HCT116 (cell line): ENCODE measurements at regions not wholly inside any gene's neighbourhood (a gene's known extent, or its start where the extent isn't known, plus 50 kb on each side); places are given as distances from the start of the nearest gene placed in this dataset.

Experiments
- ATAC-seq: fragments of 200-7000 bp; cut with Tn5 transposase; 2 replicates; pipeline ENCODE4 v1.9.1; 2020; ENCODE audit warnings: mild to moderate bottlenecking, moderate library complexity
- BruUV-seq: library from RNA; stranded (reverse); fragments of 400-500 nt; replicated peaks from 2 replicates; lab custom pipeline; 2021; lab: Mats Ljungman, UMichigan
- CTCF ChIA-PET: fragments of 300-600 bp; sonication (Branson Sonifier 250); formaldehyde crosslinking; loops from one replicate; lab custom pipeline; 2021; ENCODE audit warnings: antibody characterized with exemption; lab: Charles Lee
- POLR2A ChIA-PET: fragments of 300-600, 350-600 bp; sonication (Branson Sonifier 250); formaldehyde crosslinking; loops from one replicate; lab custom pipeline; 2021; ENCODE audit warnings: antibody characterized with exemption; lab: Charles Lee
- RAD21 ChIA-PET, 2 experiments: fragments of 300-600 bp; sonication (Branson Sonifier 250); formaldehyde crosslinking; loops; one replicate each; lab custom pipeline; 2023; ENCODE audit warnings: low total read pairs in 2 of 2; ENCODE audit not compliant: uncharacterized antibody in 2 of 2, unreplicated experiment in 2 of 2, low non-redundant PET in 1 of 2; lab: Charles Lee
- DNase-seq: peaks from one replicate; pipeline ENCODE4 v3.0.0-alpha.2; 2010; ENCODE audit warnings: low read depth, low spot score
- H2AFZ ChIP-seq: fragments of 200-600 bp; shearing (Covaris generic), sonication (generic); 2 replicates; pipeline ENCODE4 v1.6.1; 2017; ENCODE audit warnings: low read depth, mixed run types, mixed read lengths, antibody characterized with exemption, low read length; ENCODE audit not compliant: poor library complexity, severe bottlenecking
- H3K27ac ChIP-seq: 2 replicates; pipeline ENCODE4 v1.5.1; 2012; ENCODE audit warnings: low read depth, low read length
- H3K27me3 ChIP-seq: fragments of 200-600 bp; sonication (generic); 2 replicates; pipeline ENCODE4 v1.6.1; 2016; ENCODE audit warnings: mixed run types, low read length, mixed read lengths; ENCODE audit not compliant: insufficient read depth
- H3K36me3 ChIP-seq, 2 experiments: fragments of 200-500 bp in 1 of 2; fragments of 200-600 bp in 1 of 2; sonication (Bioruptor generic) in 1 of 2; sonication (generic) in 1 of 2; 2 replicates each; pipeline versions ENCODE4 v1.5.1 to v1.6.1; 2014 to 2016; ENCODE audit warnings: low read length in 2 of 2, inconsistent platforms in 1 of 2, mixed read lengths in 1 of 2, mixed run types in 1 of 2; ENCODE audit not compliant: insufficient read depth in 2 of 2, control insufficient read depth in 1 of 2
- H3K4me1 ChIP-seq, 2 experiments: fragments of 200-600 bp in 1 of 2; sonication (generic) in 1 of 2; 2 replicates each; pipeline versions ENCODE4 v1.5.1 to v1.6.1; 2012 to 2017; ENCODE audit warnings: low read length in 2 of 2, inconsistent platforms in 1 of 2, mild to moderate bottlenecking in 1 of 2, mixed read lengths in 1 of 2, mixed run types in 1 of 2, moderate library complexity in 1 of 2; ENCODE audit not compliant: insufficient read depth in 2 of 2, control insufficient read depth in 1 of 2
- H3K4me2 ChIP-seq: fragments of 200-600 bp; sonication (generic); 2 replicates; pipeline ENCODE4 v1.6.1; 2017; ENCODE audit warnings: mixed run types, low read length, mixed read lengths
- H3K4me3 ChIP-seq, 2 experiments: fragments of 200-600 bp in 1 of 2; sonication (generic) in 1 of 2; replicated peaks in 1 of 2; 2 replicates each; pipeline ENCODE4 v1.5.1; 2011 to 2016; ENCODE audit warnings: low read length in 2 of 2, control low read depth in 1 of 2, low read depth in 1 of 2, mild to moderate bottlenecking in 1 of 2, mixed read lengths in 1 of 2, mixed run types in 1 of 2
- H3K79me2 ChIP-seq: fragments of 200-600 bp; sonication (generic); 2 replicates; pipeline ENCODE4 v1.6.1; 2017; ENCODE audit warnings: mild to moderate bottlenecking, mixed run types, low read length, moderate library complexity, mixed read lengths; ENCODE audit not compliant: insufficient read depth
- H3K9ac ChIP-seq: fragments of 200-600 bp; sonication (generic); 2 replicates; pipeline ENCODE4 v1.6.1; 2016; ENCODE audit warnings: low read length, mixed read lengths
- H3K9me2 ChIP-seq: fragments of 200-600 bp; sonication (generic), shearing (Covaris generic); 2 replicates; pipeline ENCODE4 v1.6.1; 2017; ENCODE audit warnings: mixed run types, mild to moderate bottlenecking, moderate library complexity; ENCODE audit not compliant: insufficient read depth
- H3K9me3 ChIP-seq, 2 experiments: fragments of 200-500 bp in 1 of 2; fragments of 200-600 bp in 1 of 2; sonication (Bioruptor generic) in 1 of 2; sonication (generic) in 1 of 2; 2 replicates each; pipeline ENCODE4 v1.6.1; 2014 to 2017; ENCODE audit warnings: low read length in 2 of 2, mixed read lengths in 2 of 2, inconsistent platforms in 1 of 2, low read depth in 1 of 2, mild to moderate bottlenecking in 1 of 2, mixed run types in 1 of 2, moderate library complexity in 1 of 2; ENCODE audit not compliant: control insufficient read depth in 1 of 2, insufficient read depth in 1 of 2
- H4K20me1 ChIP-seq: fragments of 200-600 bp; sonication (generic), shearing (Covaris generic); 2 replicates; pipeline ENCODE4 v1.6.1; 2017; ENCODE audit warnings: mixed run types, mild to moderate bottlenecking, moderate library complexity; ENCODE audit not compliant: insufficient read depth
- CBX3 ChIP-seq: IDR thresholded peaks from 2 replicates; pipeline ENCODE4 v1.6.1; 2012; ENCODE audit warnings: low read depth
- CTCF ChIP-seq, 3 experiments: fragments of 200-600 bp in 1 of 3; sonication (generic) in 1 of 3; IDR thresholded peaks in 2 of 3; conservative IDR thresholded peaks in 1 of 3; 2 replicates each; pipeline ENCODE4 v1.5.1; 2012 to 2017; ENCODE audit warnings: low read depth in 2 of 3, low read length in 2 of 3, antibody characterized with exemption in 1 of 3, borderline replicate concordance in 1 of 3, control low read depth in 1 of 3, mild to moderate bottlenecking in 1 of 3, mixed read lengths in 1 of 3, mixed run types in 1 of 3, moderate library complexity in 1 of 3; ENCODE audit not compliant: insufficient read depth in 1 of 3
- EZH2 ChIP-seq: fragments of 200-600 bp; sonication (generic); IDR thresholded peaks from 2 replicates; pipeline ENCODE4 v1.6.1; 2017; ENCODE audit warnings: antibody characterized with exemption, mixed run types
- EZH2phosphoT487 ChIP-seq: fragments of 200-600 bp; IDR thresholded peaks from 2 replicates; pipeline ENCODE4 v1.6.1; 2018; ENCODE audit warnings: antibody characterized with exemption, borderline replicate concordance
- FOSL1 ChIP-seq: IDR thresholded peaks from 2 replicates; pipeline ENCODE4 v1.6.1; 2012; ENCODE audit warnings: low read depth
- JUND ChIP-seq: IDR thresholded peaks from 2 replicates; pipeline ENCODE4 v1.6.1; 2012
- POLR2A ChIP-seq: IDR thresholded peaks from 2 replicates; pipeline ENCODE4 v1.7.0; 2011; ENCODE audit warnings: borderline replicate concordance; ENCODE audit not compliant: insufficient read depth, insufficient read length; ENCODE audit errors: extremely low read depth
- RAD21 ChIP-seq: IDR thresholded peaks from 2 replicates; pipeline ENCODE4 v1.6.1; 2012; ENCODE audit warnings: low read depth, mild to moderate bottlenecking
- SIN3A ChIP-seq: IDR thresholded peaks from 2 replicates; pipeline ENCODE4 v1.6.1; 2012; ENCODE audit warnings: low read depth
- YY1 ChIP-seq: IDR thresholded peaks from 2 replicates; pipeline ENCODE4 v1.6.1; 2011; ENCODE audit warnings: low read length, low read depth, moderate library complexity, mild to moderate bottlenecking; ENCODE audit not compliant: insufficient replicate concordance; ENCODE audit errors: extremely low read depth
- ZFX ChIP-seq: fragments of 450-650 bp; IDR thresholded peaks from 2 replicates; pipeline ENCODE4 v1.6.1; 2017
- ZNF274 ChIP-seq: fragments of 200-500 bp; sonication (Bioruptor generic); IDR thresholded peaks from 2 replicates; pipeline ENCODE4 v1.6.1; 2014; ENCODE audit warnings: mild to moderate bottlenecking, low read depth, low read length, inconsistent platforms
- intact Hi-C: fragments of 100-400 bp; cut with micrococcal nuclease; formaldehyde crosslinking; loops from 2 replicates; pipeline ENCODE4 v1.10.0; 2022
- TF ChIP-seq, protein P1 (sequence below): IDR thresholded peaks from 2 replicates; pipeline ENCODE4 v1.6.1; 2011; ENCODE audit warnings: mild to moderate bottlenecking, low read length, moderate library complexity; ENCODE audit not compliant: insufficient replicate concordance; ENCODE audit errors: extremely low read depth

DNA sequence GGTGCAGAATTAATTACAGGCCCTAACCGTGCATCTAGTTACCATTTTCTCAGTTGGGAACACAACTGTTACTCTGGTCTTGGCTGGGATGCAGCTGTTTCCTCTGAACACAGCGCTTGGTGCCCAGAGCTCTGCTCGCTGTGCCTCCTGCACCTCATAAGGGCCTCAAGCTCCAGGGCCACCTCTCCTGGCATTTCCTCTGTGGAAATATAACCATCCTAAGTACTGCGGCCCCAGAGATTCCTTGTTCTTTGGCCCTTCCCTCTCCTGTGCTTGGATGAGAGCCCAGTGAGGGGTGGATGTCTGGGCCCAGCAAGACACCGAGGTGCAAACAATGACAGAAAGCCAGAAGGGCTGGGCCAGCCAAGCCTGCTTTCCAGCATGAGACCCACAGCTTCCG is 169.9 kb upstream of the CST7 start:
- ATAC-seq (no peak), DNase-seq (no peak)
- no peaks in the 10 kb centered on the region for H3K79me2 ChIP-seq
- ChIA-PET RAD21 (no interaction called here), POLR2A (no interaction called here), CTCF (no interaction called here)
- H3K9ac ChIP-seq: no peak overlapping the region
- no peak overlapping the region for H3K4me3 ChIP-seq
- H3K27me3 ChIP-seq: peaks cover 33% of the 10 kb centered on the region
- H3K4me2 ChIP-seq: no peak overlapping the region
- H3K9me3 ChIP-seq: 0 out of 4 replicates have a peak, but pooled peaks cover 0 to 5% of the 10 kb centered on the region in 2 experiments
- H3K27ac ChIP-seq: no peak overlapping the region
- H3K4me1 ChIP-seq: no peaks in the 10 kb centered on the region
- no peak overlapping the region for H2AFZ ChIP-seq
- no peaks in the 10 kb centered on the region for H3K36me3 ChIP-seq
- H3K9me2 ChIP-seq: no peaks in the 10 kb centered on the region
- intact Hi-C loops: no loop called here
- H4K20me1 ChIP-seq: no peaks in the 10 kb centered on the region
- no TSS peak for BruUV-seq
- TF ChIP-seq YY1: no peak
- no peak for TF ChIP-seq EZH2phosphoT487
- TF ChIP-seq ZNF274: no peak
- TF ChIP-seq POLR2A: no peak
- TF ChIP-seq JUND: no peak
- no peak for TF ChIP-seq EZH2
- no peak for TF ChIP-seq RAD21
- no peak for TF ChIP-seq CTCF (IDR thresholded peaks at IDR 0.05 in 2 of 3, conservative IDR thresholded peaks at IDR 0.05 in 1 of 3; ENCODE audit: borderline replicate concordance in 1 of 3, insufficient read depth in 1 of 3, low read depth in 2 of 3, low read length in 2 of 3)
- TF ChIP-seq SIN3A: no peak
- TF ChIP-seq ZFX: no peak
- TF ChIP-seq FOSL1: no peak
- TF ChIP-seq, protein P1, sequence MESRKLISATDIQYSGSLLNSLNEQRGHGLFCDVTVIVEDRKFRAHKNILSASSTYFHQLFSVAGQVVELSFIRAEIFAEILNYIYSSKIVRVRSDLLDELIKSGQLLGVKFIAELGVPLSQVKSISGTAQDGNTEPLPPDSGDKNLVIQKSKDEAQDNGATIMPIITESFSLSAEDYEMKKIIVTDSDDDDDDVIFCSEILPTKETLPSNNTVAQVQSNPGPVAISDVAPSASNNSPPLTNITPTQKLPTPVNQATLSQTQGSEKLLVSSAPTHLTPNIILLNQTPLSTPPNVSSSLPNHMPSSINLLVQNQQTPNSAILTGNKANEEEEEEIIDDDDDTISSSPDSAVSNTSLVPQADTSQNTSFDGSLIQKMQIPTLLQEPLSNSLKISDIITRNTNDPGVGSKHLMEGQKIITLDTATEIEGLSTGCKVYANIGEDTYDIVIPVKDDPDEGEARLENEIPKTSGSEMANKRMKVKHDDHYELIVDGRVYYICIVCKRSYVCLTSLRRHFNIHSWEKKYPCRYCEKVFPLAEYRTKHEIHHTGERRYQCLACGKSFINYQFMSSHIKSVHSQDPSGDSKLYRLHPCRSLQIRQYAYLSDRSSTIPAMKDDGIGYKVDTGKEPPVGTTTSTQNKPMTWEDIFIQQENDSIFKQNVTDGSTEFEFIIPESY: no peak
- no peak for TF ChIP-seq CBX3
